ENCODE measurements at regions not wholly inside any gene's neighbourhood (a gene's known extent, or its start where the extent isn't known, plus 50 kb on each side); places are given as distances from the start of the nearest gene placed in this dataset.
A peak's percentile ranks its signal among the peaks of the same experiment; 100 is the strongest.

DNA sequence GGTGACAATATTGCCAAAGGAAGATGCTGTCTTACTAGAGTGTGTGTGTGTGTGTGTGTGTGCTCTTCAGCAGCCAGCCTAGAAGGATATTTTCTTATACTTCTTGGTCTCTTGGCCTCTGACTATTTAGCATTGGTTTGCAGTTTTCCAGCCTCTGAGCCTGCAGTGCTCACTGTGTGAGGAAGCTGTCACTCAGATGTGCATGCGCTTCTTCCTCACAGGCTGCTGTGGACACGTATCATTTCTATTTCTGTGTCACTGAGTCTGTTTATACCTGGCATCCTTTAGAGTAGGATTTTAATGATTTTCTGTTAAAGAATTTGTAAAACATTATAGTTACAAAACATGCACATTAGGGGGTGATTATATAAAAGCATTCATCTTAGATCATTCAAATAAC is 83.3 kb downstream of the ALDH8A1 start:
- H3K4me1 ChIP-seq, result peaks cover 12 to 15% of the 10 kb centered on the region in 2 donors
- 75 to 85% methylated on average over 2 of the region's 2 CpGs for WGBS, 2 donors
- no peaks in the 10 kb centered on the region for H3K9me3 ChIP-seq
- no peak for TF ChIP-seq POLR2A (IDR thresholded peaks at IDR 0.05)
- TF ChIP-seq, protein P1, sequence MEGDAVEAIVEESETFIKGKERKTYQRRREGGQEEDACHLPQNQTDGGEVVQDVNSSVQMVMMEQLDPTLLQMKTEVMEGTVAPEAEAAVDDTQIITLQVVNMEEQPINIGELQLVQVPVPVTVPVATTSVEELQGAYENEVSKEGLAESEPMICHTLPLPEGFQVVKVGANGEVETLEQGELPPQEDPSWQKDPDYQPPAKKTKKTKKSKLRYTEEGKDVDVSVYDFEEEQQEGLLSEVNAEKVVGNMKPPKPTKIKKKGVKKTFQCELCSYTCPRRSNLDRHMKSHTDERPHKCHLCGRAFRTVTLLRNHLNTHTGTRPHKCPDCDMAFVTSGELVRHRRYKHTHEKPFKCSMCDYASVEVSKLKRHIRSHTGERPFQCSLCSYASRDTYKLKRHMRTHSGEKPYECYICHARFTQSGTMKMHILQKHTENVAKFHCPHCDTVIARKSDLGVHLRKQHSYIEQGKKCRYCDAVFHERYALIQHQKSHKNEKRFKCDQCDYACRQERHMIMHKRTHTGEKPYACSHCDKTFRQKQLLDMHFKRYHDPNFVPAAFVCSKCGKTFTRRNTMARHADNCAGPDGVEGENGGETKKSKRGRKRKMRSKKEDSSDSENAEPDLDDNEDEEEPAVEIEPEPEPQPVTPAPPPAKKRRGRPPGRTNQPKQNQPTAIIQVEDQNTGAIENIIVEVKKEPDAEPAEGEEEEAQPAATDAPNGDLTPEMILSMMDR (IDR thresholded peaks at IDR 0.05), result no peak
- H3K27ac ChIP-seq, result no peak overlapping the region
- intact Hi-C loops (cut with DNase I), result no loop called here
- no peak overlapping the region for H3K4me3 ChIP-seq (replicated peaks in 1 of 3)
- no peaks in the 10 kb centered on the region for H3K27me3 ChIP-seq
- DNase-seq, result no peak
- no peaks in the 10 kb centered on the region for H3K36me3 ChIP-seq

DNA sequence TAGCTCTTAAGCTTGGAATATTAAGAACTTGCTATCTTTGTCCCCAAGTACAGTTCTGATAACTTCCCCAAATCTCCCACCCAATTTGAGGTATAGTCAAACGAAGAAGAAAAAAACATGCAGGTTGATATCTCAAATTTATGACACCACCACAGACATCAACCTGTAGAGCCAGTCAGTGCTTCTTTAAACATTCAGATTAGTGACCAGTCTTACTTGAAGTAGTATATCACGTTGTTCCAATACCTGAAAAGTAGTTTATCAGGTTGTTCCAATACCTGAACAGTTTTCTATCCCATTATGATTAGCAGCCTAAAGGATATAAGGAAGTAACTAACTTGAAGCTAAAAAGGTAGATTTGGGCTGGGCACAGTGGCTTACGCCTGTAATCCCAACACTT is 85.3 kb downstream of the ALDH8A1 start:
- Histone ChIP-seq H3K4me3 (replicated peaks in 1 of 3) (no peak overlapping the region), H3K4me1 (peaks cover 12 to 15% of the 10 kb centered on the region in 2 donors), H3K27ac (peak overlapping the region in 1 of 3 donors; percentile 64), H3K36me3 (no peaks in the 10 kb centered on the region), H3K9me3 (no peaks in the 10 kb centered on the region), H3K27me3 (no peaks in the 10 kb centered on the region)
- DNase-seq, result no peak
- intact Hi-C loops (cut with DNase I), result no loop called here
- TF ChIP-seq, protein P1 (IDR thresholded peaks at IDR 0.05), result no peak
- TF ChIP-seq POLR2A (IDR thresholded peaks at IDR 0.05), result no peak
- 86 to 93% methylated on average over 3 of the region's 3 CpGs for WGBS, 2 donors

DNA sequence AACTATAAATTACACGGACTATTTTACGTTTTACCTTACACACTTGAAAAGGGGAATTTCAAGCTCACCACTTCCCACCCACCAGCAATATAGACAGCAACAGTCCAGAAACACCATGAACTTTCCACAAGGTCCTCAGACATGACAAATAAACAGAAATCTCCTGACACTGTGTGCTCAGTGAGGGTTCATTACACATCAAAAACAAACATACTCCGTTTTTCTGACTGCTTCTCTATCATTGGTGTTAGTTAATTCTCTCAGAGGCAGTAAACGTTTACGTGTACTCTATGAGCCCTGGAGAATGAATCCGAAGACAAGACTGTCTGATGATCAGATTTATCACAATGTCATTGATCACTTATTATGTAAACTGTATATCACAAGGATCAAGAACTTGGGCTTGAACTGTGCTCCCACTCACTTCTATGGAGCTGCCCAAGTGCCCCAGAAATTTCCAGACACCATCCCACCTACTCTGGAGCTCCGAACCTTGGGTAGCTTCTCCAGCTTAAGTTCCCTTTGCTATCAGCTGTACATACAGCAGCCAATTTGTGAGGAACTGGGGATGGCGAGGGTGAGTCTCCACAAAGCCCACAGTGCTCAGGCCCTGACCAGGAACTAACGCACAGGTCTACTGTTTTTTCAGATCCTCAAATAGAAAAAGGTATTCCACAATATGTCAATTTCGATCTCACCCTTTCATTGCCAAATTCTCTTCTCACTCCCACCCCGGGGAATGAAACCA is 86.0 kb downstream of the ALDH8A1 start:
- H3K4me3 ChIP-seq (replicated peaks in 1 of 3), result no peak overlapping the region
- H3K9me3 ChIP-seq, result no peaks in the 10 kb centered on the region
- H3K27ac ChIP-seq, result peak overlapping the region in 2 of 3 donors; percentile 39 to 64
- 63 to 64% methylated on average over 11 of the region's 11 CpGs for WGBS, 2 donors
- peak in 1 of 2 donors; percentile 12 for DNase-seq
- peaks cover 12 to 15% of the 10 kb centered on the region in 2 donors for H3K4me1 ChIP-seq
- no peaks in the 10 kb centered on the region for H3K27me3 ChIP-seq
- no peaks in the 10 kb centered on the region for H3K36me3 ChIP-seq
- intact Hi-C loops (cut with DNase I), result no loop called here
- TF ChIP-seq, protein P1 (IDR thresholded peaks at IDR 0.05), result no peak
- TF ChIP-seq POLR2A (IDR thresholded peaks at IDR 0.05), result peak in 1 of 2 donors; percentile 36

DNA sequence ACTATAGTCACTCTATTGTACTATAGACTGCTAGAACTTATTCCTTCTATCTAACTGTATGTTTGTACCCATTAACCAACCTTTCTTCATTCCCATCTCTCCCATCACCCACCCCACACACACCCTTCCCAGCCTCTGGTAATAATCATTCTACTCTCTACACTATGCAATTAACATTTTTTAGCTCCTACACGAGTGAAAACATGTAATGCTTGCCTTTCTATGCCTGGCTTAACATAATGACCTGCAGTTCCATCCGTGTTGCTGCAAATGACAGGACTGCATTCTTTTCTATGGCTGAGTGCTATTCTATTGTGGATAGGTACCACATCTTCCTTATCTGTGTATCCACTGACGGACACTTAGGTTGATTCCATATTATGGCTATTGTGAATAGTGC is 95.5 kb downstream of the ALDH8A1 start:
- Histone ChIP-seq H3K27me3 (no peaks in the 10 kb centered on the region), H3K9me3 (no peaks in the 10 kb centered on the region), H3K36me3 (no peaks in the 10 kb centered on the region), H3K4me1 (no peaks in the 10 kb centered on the region), H3K4me3 (replicated peaks in 1 of 3) (no peak overlapping the region), H3K27ac (no peak overlapping the region)
- DNase-seq, result no peak
- WGBS, 2 donors, result 60 to 65% methylated on average over 3 of the region's 3 CpGs
- intact Hi-C loops (cut with DNase I), result no loop called here
- no peak for TF ChIP-seq POLR2A (IDR thresholded peaks at IDR 0.05)
- TF ChIP-seq, protein P1 (IDR thresholded peaks at IDR 0.05), result no peak
